Fibroblast of the aortic adventitia (primary cell): ENCODE measurements at regions not wholly inside any gene's neighbourhood (a gene's known extent, or its start where the extent isn't known, plus 50 kb on each side); places are given as distances from the start of the nearest gene placed in this dataset.

Experiments used
- DNase-seq: peaks from one replicate; pipeline ENCODE4 v3.0.0-alpha.2; 2010; ENCODE audit warnings: low read depth
- H3K4me3 ChIP-seq: 2 replicates; pipeline ENCODE4 v1.5.1; 2011; ENCODE audit warnings: low read depth, mild to moderate bottlenecking, control low read depth, low read length, moderate library complexity
- TF ChIP-seq, protein P1 (sequence below): IDR thresholded peaks from 2 replicates; pipeline ENCODE4 v1.5.1; 2011; ENCODE audit warnings: mild to moderate bottlenecking, low read length, control low read depth, inconsistent platforms; ENCODE audit not compliant: insufficient read depth

GRCh38 chr20:60300374-60300773 lies 342.2 kb downstream of the CDH26 start:
- TF ChIP-seq, protein P1, sequence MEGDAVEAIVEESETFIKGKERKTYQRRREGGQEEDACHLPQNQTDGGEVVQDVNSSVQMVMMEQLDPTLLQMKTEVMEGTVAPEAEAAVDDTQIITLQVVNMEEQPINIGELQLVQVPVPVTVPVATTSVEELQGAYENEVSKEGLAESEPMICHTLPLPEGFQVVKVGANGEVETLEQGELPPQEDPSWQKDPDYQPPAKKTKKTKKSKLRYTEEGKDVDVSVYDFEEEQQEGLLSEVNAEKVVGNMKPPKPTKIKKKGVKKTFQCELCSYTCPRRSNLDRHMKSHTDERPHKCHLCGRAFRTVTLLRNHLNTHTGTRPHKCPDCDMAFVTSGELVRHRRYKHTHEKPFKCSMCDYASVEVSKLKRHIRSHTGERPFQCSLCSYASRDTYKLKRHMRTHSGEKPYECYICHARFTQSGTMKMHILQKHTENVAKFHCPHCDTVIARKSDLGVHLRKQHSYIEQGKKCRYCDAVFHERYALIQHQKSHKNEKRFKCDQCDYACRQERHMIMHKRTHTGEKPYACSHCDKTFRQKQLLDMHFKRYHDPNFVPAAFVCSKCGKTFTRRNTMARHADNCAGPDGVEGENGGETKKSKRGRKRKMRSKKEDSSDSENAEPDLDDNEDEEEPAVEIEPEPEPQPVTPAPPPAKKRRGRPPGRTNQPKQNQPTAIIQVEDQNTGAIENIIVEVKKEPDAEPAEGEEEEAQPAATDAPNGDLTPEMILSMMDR = no peak
- no peak overlapping the region for H3K4me3 ChIP-seq
- no peak for DNase-seq

DNA sequence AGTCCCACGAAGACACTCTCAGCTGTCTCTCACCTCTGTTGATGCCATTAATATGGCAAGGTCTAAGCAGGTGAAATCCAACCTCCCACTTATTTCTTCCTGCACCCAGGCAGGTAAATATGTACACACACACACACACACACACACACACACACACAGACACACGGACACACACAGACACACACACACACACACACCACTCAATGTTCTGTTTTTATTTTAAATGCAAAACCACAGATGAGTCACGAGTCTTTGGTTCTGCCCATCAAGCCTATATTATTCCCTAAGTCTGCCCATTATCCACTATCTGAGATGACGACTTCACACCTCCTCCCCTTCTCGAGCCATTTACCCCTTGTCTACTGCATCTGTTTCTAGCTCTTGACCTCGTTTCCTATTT lies 344.7 kb downstream of the CDH26 start:
- TF ChIP-seq, protein P1 = no peak
- DNase-seq = no peak
- no peak overlapping the region for H3K4me3 ChIP-seq

- DNase-seq = no peak
- TF ChIP-seq, protein P1 = no peak
- no peak overlapping the region for H3K4me3 ChIP-seq
These were observed 345.9 kb downstream of the CDH26 start for GRCh38 chr20:60304026-60304590.

DNA sequence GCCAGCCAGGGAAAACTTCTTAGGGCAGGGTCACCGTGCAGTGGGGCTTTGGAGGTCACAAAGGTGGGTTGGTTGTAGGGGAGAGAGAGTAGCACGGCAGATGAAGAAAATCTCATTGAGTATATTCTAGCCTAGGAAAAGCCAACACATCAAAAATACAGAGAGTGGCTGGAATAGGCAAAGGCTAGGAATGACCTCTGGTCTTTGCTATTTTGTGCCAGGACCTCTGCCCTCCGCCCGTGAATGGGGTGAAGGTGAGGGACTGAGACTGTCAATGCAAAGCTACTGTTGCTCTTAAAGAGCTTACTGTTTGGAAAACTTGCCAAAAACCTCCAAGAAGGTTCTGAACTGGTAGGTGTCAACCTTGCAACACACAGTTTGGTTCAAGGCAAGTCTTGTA lies 346.7 kb downstream of the CDH26 start:
- DNase-seq = no peak
- TF ChIP-seq, protein P1 = no peak
- no peak overlapping the region for H3K4me3 ChIP-seq

- TF ChIP-seq, protein P1 = no peak
- no peak for DNase-seq
These were observed 347.9 kb downstream of the CDH26 start for GRCh38 chr20:60306105-60306504.

DNA sequence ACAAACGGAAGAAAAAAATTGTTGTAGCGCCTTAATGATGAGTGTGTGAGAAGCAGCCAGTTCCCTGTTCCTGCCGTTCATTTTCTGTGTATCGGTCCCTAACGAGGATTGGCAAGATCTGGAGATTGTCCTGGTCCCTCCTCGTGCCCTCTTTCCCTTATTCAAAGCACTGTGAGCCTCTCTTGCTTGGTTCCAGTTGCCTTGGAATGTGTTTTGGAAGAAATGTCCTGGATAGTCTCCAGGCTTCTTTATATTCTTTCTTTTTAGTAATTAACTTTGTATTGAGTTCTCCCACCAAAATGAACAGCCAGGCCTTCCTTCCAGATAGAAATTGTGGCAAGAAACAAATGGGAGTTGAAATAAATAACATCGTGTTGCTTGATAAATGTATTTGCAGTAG lies 348.3 kb downstream of the CDH26 start:
- no peak overlapping the region for H3K4me3 ChIP-seq
- DNase-seq = no peak
- TF ChIP-seq, protein P1 = no peak

More at GRCh38 chr20:60306105-60306504, 347.9 kb downstream of the CDH26 start:
- H3K4me3 ChIP-seq = no peak overlapping the region
